Fibroblast of skin of scalp (primary cell): ENCODE measurements at regions not wholly inside any gene's neighbourhood (a gene's known extent, or its start where the extent isn't known, plus 50 kb on each side); places are given as distances from the start of the nearest gene placed in this dataset.
"Not testable (repeated sequence)": the region's sequence is repeated elsewhere in the genome, so short reads cannot be mapped to it uniquely, and the experiment has no call there.

Experiments used
- DNase-seq: peaks from one replicate; pipeline ENCODE4 v3.0.0-alpha.2; 2013

DNA sequence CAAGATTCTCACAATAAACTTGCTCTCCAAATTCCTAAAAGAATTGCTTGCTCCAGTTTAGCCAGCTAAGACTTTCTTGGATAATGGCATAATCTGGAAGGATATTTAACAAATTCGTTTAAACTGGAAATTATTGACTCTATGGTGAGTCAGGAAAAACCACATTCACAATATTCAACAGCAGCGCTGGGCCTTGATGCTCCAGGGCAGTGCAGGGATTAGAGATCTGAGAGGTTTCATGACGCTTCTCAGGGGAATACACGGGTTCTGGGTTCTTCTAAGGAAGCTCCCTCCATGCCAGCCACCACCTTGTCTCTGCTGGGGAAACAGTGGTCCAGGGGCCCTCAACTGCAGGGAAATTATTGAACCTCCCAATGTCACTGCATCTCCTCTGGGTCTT is 123.3 kb upstream of the FAM20C start:
- DNase-seq = not testable (repeated sequence)

GRCh38 chr7:69499-70123 is 122.8 kb upstream of the FAM20C start:
- DNase-seq = not testable (repeated sequence)

GRCh38 chr7:70207-70606 is 122.2 kb upstream of the FAM20C start:
- not testable (repeated sequence) for DNase-seq

GRCh38 chr7:70989-71388 is 121.4 kb upstream of the FAM20C start:
- DNase-seq = peak; percentile 44

GRCh38 chr7:72266-73057 is 119.9 kb upstream of the FAM20C start:
- not testable (repeated sequence) for DNase-seq

- not testable (repeated sequence) for DNase-seq
Observed at GRCh38 chr7:73058-73331, 119.4 kb upstream of the FAM20C start.

- not testable (repeated sequence) for DNase-seq
Observed at GRCh38 chr7:74008-74540, 118.3 kb upstream of the FAM20C start.

DNA sequence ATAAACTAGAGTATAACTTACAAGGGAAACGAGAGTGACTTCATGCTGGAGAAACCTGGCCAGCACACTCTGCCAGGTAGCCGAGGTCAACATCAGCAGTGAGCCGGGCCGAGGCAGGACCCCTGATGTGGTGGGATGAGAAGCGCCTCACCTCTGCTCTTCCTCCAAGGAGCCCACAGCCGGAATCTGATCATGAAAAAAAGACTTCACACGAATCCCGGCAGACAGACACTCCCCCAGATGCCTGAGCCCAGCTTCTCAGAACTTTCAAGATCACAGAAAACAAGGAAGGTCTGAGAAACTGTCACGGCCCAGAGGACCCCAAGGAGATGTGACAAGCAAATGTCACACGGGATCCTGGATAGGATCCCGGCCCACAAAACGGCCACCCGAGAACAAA is 116.9 kb upstream of the FAM20C start:
- not testable (repeated sequence) for DNase-seq

GRCh38 chr7:76202-76601 is 116.2 kb upstream of the FAM20C start:
- DNase-seq = not testable (repeated sequence)

GRCh38 chr7:76829-77395 is 115.5 kb upstream of the FAM20C start:
- DNase-seq = not testable (repeated sequence)

GRCh38 chr7:78862-79261 is 113.5 kb upstream of the FAM20C start:
- DNase-seq = not testable (repeated sequence)

- DNase-seq = not testable (repeated sequence)
Observed at GRCh38 chr7:79400-80055, 112.8 kb upstream of the FAM20C start.

- no peak for DNase-seq
Observed at GRCh38 chr7:80259-81067, 111.9 kb upstream of the FAM20C start.

- no peak for DNase-seq
Observed at GRCh38 chr7:81068-81925, 111.1 kb upstream of the FAM20C start.

GRCh38 chr7:81926-82756 is 110.2 kb upstream of the FAM20C start:
- no peak for DNase-seq

DNA sequence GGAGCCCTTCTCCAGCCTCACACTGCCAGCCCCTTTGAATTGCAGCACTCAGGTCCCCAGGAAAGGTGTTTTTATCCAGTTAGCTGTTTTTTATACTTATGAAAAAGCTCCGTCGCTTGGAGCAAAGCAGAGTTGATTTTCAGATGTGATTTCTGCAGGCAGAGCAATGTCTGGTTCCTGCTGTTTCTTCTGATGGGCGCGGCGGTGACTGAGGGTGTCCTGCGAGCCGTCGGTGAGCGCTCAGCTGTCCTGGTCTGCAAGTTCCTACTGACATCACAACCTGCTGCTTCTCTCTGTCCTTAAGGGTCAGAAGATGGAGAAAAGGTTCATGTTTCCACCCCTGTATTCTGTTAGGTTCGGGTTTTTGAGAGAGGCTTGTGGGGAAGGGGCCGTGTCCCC is 109.6 kb upstream of the FAM20C start:
- DNase-seq = no peak

GRCh38 chr7:83441-83840 is 108.9 kb upstream of the FAM20C start:
- DNase-seq = no peak

DNA sequence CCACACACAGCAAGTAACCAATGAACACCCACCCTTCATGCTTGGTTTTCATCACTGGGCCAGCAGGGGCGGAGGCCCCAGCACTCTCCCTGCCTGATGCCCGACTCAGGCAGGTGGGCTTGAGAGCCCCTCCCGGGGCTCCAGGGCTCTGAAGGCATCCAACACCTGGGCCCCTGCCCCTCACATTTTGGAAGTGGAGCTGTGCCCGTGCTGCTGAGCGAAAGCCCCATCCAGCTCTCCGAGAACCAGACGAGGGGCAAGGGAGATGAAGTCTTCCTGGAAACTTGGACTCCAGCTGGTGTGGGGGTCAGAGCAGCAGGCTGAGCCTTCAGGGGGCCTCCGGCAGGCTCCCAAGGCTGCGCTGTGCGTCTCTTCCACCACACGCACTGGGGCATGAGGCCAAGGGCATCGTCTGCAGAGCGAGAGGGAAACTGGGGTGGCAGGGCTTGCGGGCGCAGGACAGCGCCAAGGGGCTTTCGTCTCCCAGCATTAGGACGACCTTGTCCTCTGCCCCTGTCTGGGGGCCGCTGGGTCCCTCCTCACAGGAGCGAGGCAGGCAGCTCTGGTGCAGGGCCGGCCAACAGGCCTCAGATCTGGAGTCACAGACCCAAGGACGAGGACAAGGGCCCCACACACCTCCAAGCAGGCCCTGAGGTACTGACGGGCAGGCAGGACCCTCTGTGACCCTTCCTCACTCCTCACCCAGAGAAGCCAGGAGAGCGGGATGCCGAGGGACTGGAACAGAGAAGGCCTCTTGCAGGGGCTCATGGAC is 108.3 kb upstream of the FAM20C start:
- DNase-seq = no peak

DNA sequence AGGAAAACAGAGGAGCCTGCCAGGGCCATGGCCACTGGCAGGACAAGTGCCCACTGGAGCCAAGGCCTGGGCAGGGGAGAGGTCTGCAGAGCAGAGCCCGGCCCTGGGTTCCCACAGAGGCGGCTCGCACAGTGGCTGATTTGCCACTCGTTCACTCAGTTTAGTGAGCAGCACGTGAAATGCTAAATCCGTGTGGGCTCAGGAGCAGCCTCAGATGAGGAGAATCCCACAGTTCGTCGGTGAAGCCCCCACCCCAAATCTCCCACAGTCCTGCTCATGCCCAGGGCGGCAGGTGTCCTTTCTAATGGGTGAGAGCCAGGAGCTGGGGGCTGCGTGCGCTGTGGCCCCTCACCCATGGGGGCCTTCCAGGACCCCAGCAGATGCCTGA is 107.7 kb upstream of the FAM20C start:
- no peak for DNase-seq
